IMR-90 (cell line): ENCODE measurements at regions not wholly inside any gene's neighbourhood (a gene's known extent, or its start where the extent isn't known, plus 50 kb on each side); places are given as distances from the start of the nearest gene placed in this dataset.

Experiments
- ATAC-seq: fragments of 200-7000 bp; cut with Tn5 transposase; 2 replicates; pipeline ENCODE4 v1.9.1; 2020; ENCODE audit warnings: low read depth, mild to moderate bottlenecking, moderate library complexity
- BruUV-seq: library from RNA; stranded (reverse); fragments of 400-500 nt; replicated peaks from 2 replicates; lab custom pipeline; 2021; lab: Mats Ljungman, UMichigan
- CTCF ChIA-PET: fragments of 300-600 bp; formaldehyde crosslinking; extraction: SDS; loops from one replicate; lab custom pipeline; 2021; ENCODE audit warnings: antibody characterized with exemption; lab: Yijun Ruan, JAX
- POLR2A ChIA-PET: fragments of 300-600 bp; sonication (Branson Sonifier 250); formaldehyde crosslinking; loops from one replicate; lab custom pipeline; 2022; ENCODE audit warnings: antibody characterized with exemption; ENCODE audit not compliant: unreplicated experiment; lab: Charles Lee
- DNase-seq: peaks from one replicate; pipeline ENCODE4 v3.0.0; 2013
- H2AFZ ChIP-seq: replicated peaks from 2 replicates; pipeline ENCODE3; 2013; ENCODE audit warnings: low read length, mild to moderate bottlenecking; ENCODE audit not compliant: poor library complexity
- H2AK5ac ChIP-seq: 2 replicates; pipeline ENCODE4 v1.6.1; 2013; ENCODE audit warnings: low read depth, low read length, inconsistent platforms
- H2AK9ac ChIP-seq: replicated peaks from 2 replicates; pipeline ENCODE3; 2013; ENCODE audit warnings: mild to moderate bottlenecking, low read depth, low read length, moderate library complexity; ENCODE audit not compliant: poor library complexity
- H2BK120ac ChIP-seq: 2 replicates; pipeline ENCODE4 v1.6.1; 2013; ENCODE audit warnings: low read depth, low read length, inconsistent platforms
- H2BK15ac ChIP-seq: 3 replicates; pipeline ENCODE4 v1.6.1; 2013; ENCODE audit warnings: low read depth, low read length, inconsistent platforms
- H2BK20ac ChIP-seq: 2 replicates; pipeline ENCODE4 v1.6.1; 2013; ENCODE audit warnings: low read depth, mild to moderate bottlenecking, inconsistent platforms, low read length, moderate library complexity
- H2BK5ac ChIP-seq: 2 replicates; pipeline ENCODE4 v1.6.1; 2013; ENCODE audit warnings: mild to moderate bottlenecking, low read depth, low read length, inconsistent platforms; ENCODE audit not compliant: poor library complexity, severe bottlenecking
- H3K14ac ChIP-seq: replicated peaks from 2 replicates; pipeline ENCODE4 v1.6.1; 2013; ENCODE audit warnings: low read depth, low read length, inconsistent platforms
- H3K18ac ChIP-seq: 2 replicates; pipeline ENCODE4 v1.6.1; 2013; ENCODE audit warnings: low read depth, low read length, control low read depth
- H3K23ac ChIP-seq: 2 replicates; pipeline ENCODE4 v1.6.1; 2013; ENCODE audit warnings: low read depth, low read length, inconsistent platforms
- H3K27ac ChIP-seq: 2 replicates; pipeline ENCODE4 v1.5.1; 2013; ENCODE audit warnings: mild to moderate bottlenecking, control low read depth, low read length; ENCODE audit not compliant: insufficient read depth
- H3K27me3 ChIP-seq: 2 replicates; pipeline ENCODE4 v1.6.1; 2013; ENCODE audit warnings: low read length; ENCODE audit not compliant: control insufficient read depth, insufficient read depth
- H3K36me3 ChIP-seq: 2 replicates; pipeline ENCODE4 v1.6.1; 2013; ENCODE audit warnings: low read length, mixed read lengths; ENCODE audit not compliant: control insufficient read depth, insufficient read depth
- H3K4ac ChIP-seq: 2 replicates; pipeline ENCODE4 v1.6.1; 2013; ENCODE audit warnings: low read depth, low read length, inconsistent platforms
- H3K4me1 ChIP-seq: 2 replicates; pipeline ENCODE4 v1.6.1; 2013; ENCODE audit warnings: low read length, mixed read lengths; ENCODE audit not compliant: control insufficient read depth, insufficient read depth
- H3K4me2 ChIP-seq: 2 replicates; pipeline ENCODE4 v1.6.1; 2013; ENCODE audit warnings: low read depth, mild to moderate bottlenecking, control low read depth, low read length, moderate library complexity
- H3K4me3 ChIP-seq: 2 replicates; pipeline ENCODE4 v1.5.1; 2013; ENCODE audit warnings: low read depth, mild to moderate bottlenecking, control low read depth, low read length, moderate library complexity; ENCODE audit not compliant: insufficient read depth
- H3K56ac ChIP-seq: 2 replicates; pipeline ENCODE4 v1.6.1; 2013; ENCODE audit warnings: low read length, inconsistent platforms; ENCODE audit not compliant: insufficient read depth; ENCODE audit errors: extremely low read depth
- H3K79me1 ChIP-seq, 2 experiments: 2 replicates each; pipeline ENCODE4 v1.6.1; 2013; ENCODE audit warnings: low read length in 2 of 2, inconsistent platforms in 1 of 2, low read depth in 1 of 2
- H3K9ac ChIP-seq: 2 replicates; pipeline ENCODE4 v1.6.1; 2013; ENCODE audit warnings: low read depth, low read length, control low read depth
- H3K9me1 ChIP-seq: 2 replicates; pipeline ENCODE4 v1.6.1; 2013; ENCODE audit warnings: low read length, inconsistent platforms; ENCODE audit not compliant: insufficient read depth
- H3K9me3 ChIP-seq: 2 replicates; pipeline ENCODE4 v1.6.1; 2013; ENCODE audit warnings: low read length; ENCODE audit not compliant: control insufficient read depth, insufficient read depth
- H4K20me1 ChIP-seq: 2 replicates; pipeline ENCODE4 v1.6.1; 2013; ENCODE audit warnings: low read length, inconsistent platforms; ENCODE audit not compliant: insufficient read depth
- H4K5ac ChIP-seq: 2 replicates; pipeline ENCODE4 v1.6.1; 2013; ENCODE audit warnings: mild to moderate bottlenecking, low read depth, low read length, control low read depth
- H4K8ac ChIP-seq, 2 experiments: 2 replicates each; pipeline ENCODE4 v1.6.1; 2013; ENCODE audit warnings: low read depth in 2 of 2, low read length in 2 of 2, control low read depth in 1 of 2, inconsistent platforms in 1 of 2
- H4K91ac ChIP-seq: 2 replicates; pipeline ENCODE4 v1.6.1; 2013; ENCODE audit warnings: low read depth, low read length, inconsistent platforms; ENCODE audit not compliant: insufficient read depth
- CEBPB ChIP-seq: IDR thresholded peaks from 2 replicates; pipeline ENCODE4 v1.6.1; 2012; ENCODE audit warnings: low read depth, low read length, improper control_type of control experiment
- CHD1 ChIP-seq: IDR thresholded peaks from 2 replicates; pipeline ENCODE4 v1.6.1; 2012; ENCODE audit warnings: low read depth, low read length, improper control_type of control experiment
- FOS ChIP-seq: fragments of 150-350 bp; IDR thresholded peaks from 2 replicates; pipeline ENCODE4 v1.6.1; 2016; ENCODE audit warnings: low read depth, low read length
- MAFK ChIP-seq: IDR thresholded peaks from 2 replicates; pipeline ENCODE4 v1.6.1; 2012; ENCODE audit warnings: low read depth, low read length, improper control_type of control experiment
- MXI1 ChIP-seq: IDR thresholded peaks from 2 replicates; pipeline ENCODE4 v1.6.1; 2012; ENCODE audit warnings: low read depth, mild to moderate bottlenecking, low read length, moderate library complexity, borderline replicate concordance
- NFE2L2 ChIP-seq: fragments of 150-350 bp; IDR thresholded peaks from 2 replicates; pipeline ENCODE4 v1.6.1; 2016; ENCODE audit warnings: low read depth, mild to moderate bottlenecking, low read length
- RAD21 ChIP-seq: IDR thresholded peaks from 2 replicates; pipeline ENCODE4 v1.6.1; 2012; ENCODE audit warnings: low read length, improper control_type of control experiment
- RCOR1 ChIP-seq: IDR thresholded peaks from 2 replicates; pipeline ENCODE4 v1.6.1; 2012; ENCODE audit warnings: mild to moderate bottlenecking, low read length, improper control_type of control experiment; ENCODE audit not compliant: insufficient replicate concordance
- RFX5 ChIP-seq: IDR thresholded peaks from 2 replicates; pipeline ENCODE4 v1.8.0; 2012; ENCODE audit warnings: low read depth, mild to moderate bottlenecking, low read length, moderate library complexity
- SMC3 ChIP-seq: fragments of 150-350 bp; IDR thresholded peaks from 2 replicates; pipeline ENCODE4 v1.6.1; 2016; ENCODE audit warnings: low read depth, mild to moderate bottlenecking, antibody characterized with exemption, low read length, moderate library complexity
- WGBS, 2 experiments: methylation state at CpG; one replicate each; pipeline versions ENCODE4 v1.1.5 to v1.1.7; 2013; ENCODE audit warnings: missing lambda C conversion rate in 2 of 2; ENCODE audit not compliant: insufficient read length in 1 of 2; ENCODE audit errors: extremely low coverage in 2 of 2; 5-methylcytosine and 5-hydroxymethylcytosine counted together
- dilution Hi-C: fragments of 300-500 bp; cut with HindIII; formaldehyde crosslinking; loops from one replicate; pipeline ENCODE4 v1.14.3; 2018; ENCODE audit warnings: low sequenced_read_pairs; ENCODE audit not compliant: unreplicated experiment
- in situ Hi-C: fragments of 300-500 bp; cut with MboI; formaldehyde crosslinking; loops from 3 replicates; pipeline ENCODE4 v1.14.3; 2019; ENCODE audit warnings: low sequenced_read_pairs, inconsistent platforms, mixed read lengths
- intact Hi-C: fragments of 100-400 bp; cut with micrococcal nuclease; formaldehyde crosslinking; loops from 2 replicates; pipeline ENCODE4 v1.10.0; 2022
- TF ChIP-seq, protein P1 (sequence below): fragments of 150-350 bp; IDR thresholded peaks from 2 replicates; pipeline ENCODE4 v1.6.1; 2016; ENCODE audit warnings: low read depth, mild to moderate bottlenecking, low read length, moderate library complexity, borderline replicate concordance
- TF ChIP-seq, protein P2 (sequence below): fragments of 150-350 bp; IDR thresholded peaks from 2 replicates; pipeline ENCODE4 v1.6.1; 2017; ENCODE audit warnings: mild to moderate bottlenecking, antibody characterized with exemption, low read length, low read depth

DNA sequence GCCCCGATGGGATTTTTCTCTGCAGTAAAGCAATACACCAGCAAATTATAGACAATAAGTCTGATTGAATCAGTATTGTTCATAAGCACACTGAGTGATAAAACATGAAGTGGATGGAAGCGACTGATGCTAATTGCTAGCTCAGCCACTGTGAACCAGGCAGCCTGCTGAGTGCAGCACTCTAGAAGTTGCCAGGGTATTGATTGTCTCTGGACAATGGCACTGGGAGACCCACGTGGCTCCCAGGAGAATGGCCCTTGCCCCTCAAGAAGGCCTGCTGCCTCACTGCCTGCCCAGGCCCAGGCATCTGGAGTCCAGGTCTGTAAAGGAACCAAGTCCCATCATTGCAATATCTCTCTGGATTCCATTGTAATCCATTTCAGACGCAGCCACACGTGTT is 80.4 kb upstream of the TCERG1L start:
- POLR2A ChIA-PET = no interaction called here
- in situ Hi-C loops = no loop called here

More for the DNA sequence above, 80.4 kb upstream of the TCERG1L start:
- no peak overlapping the region for H2AFZ ChIP-seq
- no peak for TF ChIP-seq MAFK
- no peak for TF ChIP-seq RCOR1
- TF ChIP-seq CHD1 = no peak
- TF ChIP-seq CEBPB = no peak
- TF ChIP-seq, protein P1, sequence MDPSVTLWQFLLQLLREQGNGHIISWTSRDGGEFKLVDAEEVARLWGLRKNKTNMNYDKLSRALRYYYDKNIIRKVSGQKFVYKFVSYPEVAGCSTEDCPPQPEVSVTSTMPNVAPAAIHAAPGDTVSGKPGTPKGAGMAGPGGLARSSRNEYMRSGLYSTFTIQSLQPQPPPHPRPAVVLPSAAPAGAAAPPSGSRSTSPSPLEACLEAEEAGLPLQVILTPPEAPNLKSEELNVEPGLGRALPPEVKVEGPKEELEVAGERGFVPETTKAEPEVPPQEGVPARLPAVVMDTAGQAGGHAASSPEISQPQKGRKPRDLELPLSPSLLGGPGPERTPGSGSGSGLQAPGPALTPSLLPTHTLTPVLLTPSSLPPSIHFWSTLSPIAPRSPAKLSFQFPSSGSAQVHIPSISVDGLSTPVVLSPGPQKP = no peak
- TF ChIP-seq MXI1 = no peak
- TF ChIP-seq RFX5 = no peak
- no peak for TF ChIP-seq FOS
- no peak for TF ChIP-seq SMC3
- TF ChIP-seq RAD21 = no peak
- TF ChIP-seq, protein P2, sequence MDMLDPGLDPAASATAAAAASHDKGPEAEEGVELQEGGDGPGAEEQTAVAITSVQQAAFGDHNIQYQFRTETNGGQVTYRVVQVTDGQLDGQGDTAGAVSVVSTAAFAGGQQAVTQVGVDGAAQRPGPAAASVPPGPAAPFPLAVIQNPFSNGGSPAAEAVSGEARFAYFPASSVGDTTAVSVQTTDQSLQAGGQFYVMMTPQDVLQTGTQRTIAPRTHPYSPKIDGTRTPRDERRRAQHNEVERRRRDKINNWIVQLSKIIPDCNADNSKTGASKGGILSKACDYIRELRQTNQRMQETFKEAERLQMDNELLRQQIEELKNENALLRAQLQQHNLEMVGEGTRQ = no peak
- TF ChIP-seq NFE2L2 = no peak
- peaks cover 54% of the 10 kb centered on the region for H3K9me3 ChIP-seq
- no peak overlapping the region for H2BK120ac ChIP-seq
- no peaks in the 10 kb centered on the region for H3K79me1 ChIP-seq
- dilution Hi-C loops (no loop called here), intact Hi-C loops (no loop called here)
- H3K4me2 ChIP-seq = no peak overlapping the region
- H2AK9ac ChIP-seq = no peak overlapping the region
- H3K14ac ChIP-seq = no peak overlapping the region
- H3K27me3 ChIP-seq = no peaks in the 10 kb centered on the region
- no peak overlapping the region for H3K23ac ChIP-seq
- H2AK5ac ChIP-seq = no peak overlapping the region
- BruUV-seq = no TSS peak
- no peak overlapping the region for H3K4me3 ChIP-seq
- H3K27ac ChIP-seq = no peak overlapping the region
- H2BK5ac ChIP-seq = no peak overlapping the region
- no peaks in the 10 kb centered on the region for H3K9me1 ChIP-seq
- WGBS, 2 experiments = 50% methylated on average over 1 of the region's 5 CpGs; no CpG with 5 or more reads in 1 of the 2 experiments
- no peak for DNase-seq
- CTCF ChIA-PET = no interaction called here
- no peaks in the 10 kb centered on the region for H3K4me1 ChIP-seq
- no peak overlapping the region for H4K91ac ChIP-seq
- no peak overlapping the region for H4K5ac ChIP-seq
- H3K4ac ChIP-seq = no peak overlapping the region
- H4K20me1 ChIP-seq = no peaks in the 10 kb centered on the region
- no peak overlapping the region for H3K56ac ChIP-seq
- no peak overlapping the region for H2BK20ac ChIP-seq
- ATAC-seq = no peak
- H4K8ac ChIP-seq = no peak overlapping the region
- H3K18ac ChIP-seq = no peak overlapping the region
- H3K9ac ChIP-seq = no peak overlapping the region
- no peaks in the 10 kb centered on the region for H3K36me3 ChIP-seq
- no peak overlapping the region for H2BK15ac ChIP-seq
